A549 (cell line): ENCODE measurements at regions not wholly inside any gene's neighbourhood (a gene's known extent, or its start where the extent isn't known, plus 50 kb on each side); places are given as distances from the start of the nearest gene placed in this dataset.

Experiments used
- ATAC-seq, 2 experiments: fragments of 200-7000 bp in 1 of 2; fragments of >200 bp in 1 of 2; cut with Nextera tagmentation in 1 of 2; cut with Tn5 transposase in 1 of 2; 3 replicates each; pipeline versions ENCODE4 v1.8.0 to v1.9.1; 2018 to 2020; ENCODE audit warnings: mild to moderate bottlenecking in 1 of 2, moderate library complexity in 1 of 2
- CTCF ChIA-PET: fragments of 300-600 bp; sonication (Branson Sonifier 250); formaldehyde crosslinking; extraction: SDS; loops from one replicate; lab custom pipeline; 2021; ENCODE audit warnings: antibody characterized with exemption, inconsistent platforms; lab: Yijun Ruan, JAX
- POLR2A ChIA-PET: fragments of 350-600 bp; formaldehyde crosslinking; extraction: SDS; loops from one replicate; lab custom pipeline; 2021; ENCODE audit warnings: antibody characterized with exemption, inconsistent platforms; lab: Yijun Ruan, JAX
- DNase-seq, 2 experiments: peaks; one replicate each; pipeline versions ENCODE4 v3.0.0 to v3.0.0-alpha.2; 2011 to 2016; ENCODE audit warnings: low read depth in 1 of 2, low spot score in 1 of 2
- FAIRE-seq: peaks from 2 replicates; lab custom pipeline; 2011; peaks lifted over from hg19 to GRCh38; lab: Jason Lieb, UNC
- H3K27ac ChIP-seq, 2 experiments: fragments of >200 bp; sonication (Bioruptor Twin); formaldehyde crosslinking; 3 replicates each; pipeline ENCODE4 v1.5.1; 2016 to 2017
- H3K4me1 ChIP-seq: fragments of >200 bp; sonication (Bioruptor Twin); formaldehyde crosslinking; 3 replicates; pipeline ENCODE4 v1.6.1; 2016
- H3K4me2 ChIP-seq: fragments of >200 bp; sonication (Bioruptor Twin); formaldehyde crosslinking; 3 replicates; pipeline ENCODE4 v1.6.1; 2016
- H3K4me3 ChIP-seq: fragments of >200 bp; sonication (Bioruptor Twin); formaldehyde crosslinking; 3 replicates; pipeline ENCODE4 v1.5.1; 2016
- H3K9me3 ChIP-seq: fragments of >200 bp; sonication (Bioruptor Twin); formaldehyde crosslinking; 3 replicates; pipeline ENCODE4 v1.6.1; 2016
- BCL3 ChIP-seq: fragments of >200 bp; sonication (Bioruptor Twin); formaldehyde crosslinking; IDR thresholded peaks from 3 replicates; pipeline ENCODE4 v1.6.1; 2016
- CBX2 ChIP-seq: fragments of 200-600 bp; sonication (generic); IDR thresholded peaks from 2 replicates; pipeline ENCODE4 v1.6.1; 2016; ENCODE audit warnings: low read depth, mild to moderate bottlenecking, borderline replicate concordance
- CBX8 ChIP-seq: fragments of 200-600 bp; sonication (generic); IDR thresholded peaks from 2 replicates; pipeline ENCODE4 v1.6.1; 2016
- CEBPB ChIP-seq, 2 experiments: fragments of >200 bp in 1 of 2; sonication (Bioruptor Twin) in 1 of 2; formaldehyde crosslinking in 1 of 2; IDR thresholded peaks; 2 replicates each; pipeline ENCODE4 v1.6.1; 2012 to 2016
- CHD2 ChIP-seq: fragments of 150-350 bp; IDR thresholded peaks from 2 replicates; pipeline ENCODE4 v1.6.1; 2014; ENCODE audit warnings: low read length; ENCODE audit not compliant: partially characterized antibody
- EHF ChIP-seq: fragments of 250-450 bp; sonication (Bioruptor Pico); IDR thresholded peaks from 2 replicates; pipeline ENCODE4 v1.5.0; 2020; ENCODE audit warnings: mild to moderate bottlenecking
- ELK1 ChIP-seq: fragments of 150-350 bp; IDR thresholded peaks from 2 replicates; pipeline ENCODE4 v1.6.1; 2014; ENCODE audit warnings: low read depth, mild to moderate bottlenecking, low read length
- EP300 ChIP-seq, 2 experiments: fragments of >200 bp; sonication (Bioruptor Twin); formaldehyde crosslinking; IDR thresholded peaks; 2 replicates in 1 of 2; 3 replicates in 1 of 2; pipeline ENCODE4 v1.6.1; 2016 to 2017
- ESRRA ChIP-seq: fragments of 150-350 bp; IDR thresholded peaks from 2 replicates; pipeline ENCODE4 v1.6.1; 2014; ENCODE audit warnings: mild to moderate bottlenecking, low read length, borderline replicate concordance
- FOSB ChIP-seq: fragments of 250-450 bp; sonication (Bioruptor Pico); IDR thresholded peaks from 2 replicates; pipeline ENCODE4 v1.5.0; 2020; ENCODE audit warnings: mild to moderate bottlenecking, moderate library complexity
- FOXS1 ChIP-seq: fragments of 250-450 bp; sonication (Bioruptor Pico); IDR thresholded peaks from 2 replicates; pipeline ENCODE4 v1.5.0; 2020; ENCODE audit warnings: mild to moderate bottlenecking, moderate library complexity
- GATA3 ChIP-seq: IDR thresholded peaks from 2 replicates; pipeline ENCODE4 v1.6.1; 2012; ENCODE audit warnings: borderline replicate concordance
- HDAC2 ChIP-seq: fragments of 200-600 bp; sonication (generic); IDR thresholded peaks from 2 replicates; pipeline ENCODE4 v1.6.1; 2016
- HMGXB4 ChIP-seq: fragments of 250-450 bp; sonication (Bioruptor Pico); IDR thresholded peaks from 2 replicates; pipeline ENCODE4 v1.5.0; 2021; ENCODE audit warnings: mild to moderate bottlenecking, moderate library complexity, borderline replicate concordance
- HOXB13 ChIP-seq: fragments of 250-450 bp; sonication (Bioruptor Pico); IDR thresholded peaks from 2 replicates; pipeline ENCODE4 v1.5.0; 2020; ENCODE audit warnings: low read depth, mild to moderate bottlenecking, moderate library complexity
- HOXB5 ChIP-seq: fragments of 250-450 bp; sonication (Bioruptor Pico); IDR thresholded peaks from 2 replicates; pipeline ENCODE4 v1.5.0; 2020; ENCODE audit warnings: mild to moderate bottlenecking, moderate library complexity
- KDM1A ChIP-seq: fragments of 200-600 bp; sonication (generic); IDR thresholded peaks from 2 replicates; pipeline ENCODE4 v1.6.1; 2016; ENCODE audit warnings: low read depth, mild to moderate bottlenecking
- MAFK ChIP-seq: fragments of 450-650 bp; IDR thresholded peaks from 2 replicates; pipeline ENCODE4 v1.6.1; 2014; ENCODE audit not compliant: partially characterized antibody
- MYC ChIP-seq: IDR thresholded peaks from 2 replicates; pipeline ENCODE4 v1.6.1; 2012; ENCODE audit warnings: mild to moderate bottlenecking, inconsistent platforms, low read length, improper control_type of control experiment, borderline replicate concordance
- NFE2L2 ChIP-seq: fragments of 150-350 bp; conservative IDR thresholded peaks from 2 replicates; pipeline ENCODE4 v1.6.1; 2014; ENCODE audit warnings: low read length
- NPAS2 ChIP-seq: fragments of 250-450 bp; sonication (Bioruptor Pico); IDR thresholded peaks from 2 replicates; pipeline ENCODE4 v1.8.0; 2022; ENCODE audit warnings: mild to moderate bottlenecking, moderate library complexity, borderline replicate concordance
- NR3C1 ChIP-seq: fragments of >200 bp; sonication (Bioruptor Twin); formaldehyde crosslinking; IDR thresholded peaks from 3 replicates; pipeline ENCODE4 v1.6.1; 2017
- POLR2A ChIP-seq: IDR thresholded peaks from 2 replicates; pipeline ENCODE4 v1.6.1; 2012; ENCODE audit warnings: mild to moderate bottlenecking, low read length
- POLR2AphosphoS2 ChIP-seq: conservative IDR thresholded peaks from 2 replicates; pipeline ENCODE4 v1.6.1; 2012; ENCODE audit warnings: low read length, improper control_type of control experiment, inconsistent platforms
- RAD21 ChIP-seq, 2 experiments: fragments of >200 bp in 1 of 2; sonication (Bioruptor Twin) in 1 of 2; formaldehyde crosslinking in 1 of 2; IDR thresholded peaks in 1 of 2; conservative IDR thresholded peaks in 1 of 2; 2 replicates in 1 of 2; 3 replicates in 1 of 2; pipeline ENCODE4 v1.6.1; 2012 to 2018; ENCODE audit warnings: inconsistent platforms in 1 of 2
- RCOR1 ChIP-seq: fragments of 150-350 bp; IDR thresholded peaks from 2 replicates; pipeline ENCODE4 v1.6.1; 2014; ENCODE audit warnings: antibody characterized with exemption, low read length, low read depth
- SREBF2 ChIP-seq: fragments of 450-650 bp; IDR thresholded peaks from 2 replicates; pipeline ENCODE4 v1.6.1; 2014; ENCODE audit warnings: mild to moderate bottlenecking, moderate library complexity
- TP53 ChIP-seq: fragments of 250-450 bp; sonication (Bioruptor Pico); IDR thresholded peaks from 2 replicates; pipeline ENCODE4 v1.5.0; 2021; ENCODE audit warnings: mild to moderate bottlenecking, moderate library complexity
- USF2 ChIP-seq: fragments of 450-650 bp; IDR thresholded peaks from 2 replicates; pipeline ENCODE4 v1.6.1; 2014; ENCODE audit warnings: antibody characterized with exemption
- ZC3H11A ChIP-seq: fragments of 450-650 bp; IDR thresholded peaks from 2 replicates; pipeline ENCODE4 v1.6.1; 2014; ENCODE audit warnings: antibody characterized with exemption, mild to moderate bottlenecking
- ZFP36 ChIP-seq: fragments of 450-650 bp; IDR thresholded peaks from 2 replicates; pipeline ENCODE4 v1.6.1; 2014; ENCODE audit warnings: borderline replicate concordance; ENCODE audit not compliant: partially characterized antibody
- ZNF302 ChIP-seq: fragments of 250-450 bp; sonication (Bioruptor Pico); IDR thresholded peaks from 2 replicates; pipeline ENCODE4 v1.9.0; 2021; ENCODE audit warnings: inconsistent platforms, mild to moderate bottlenecking, moderate library complexity
- ZSCAN20 ChIP-seq: fragments of 250-450 bp; sonication (Bioruptor Pico); IDR thresholded peaks from 2 replicates; pipeline ENCODE4 v1.8.0; 2022; ENCODE audit warnings: mild to moderate bottlenecking, moderate library complexity
- WGBS: methylation state at CpG from one replicate; pipeline ENCODE4 v1.1.6; 2017; ENCODE audit errors: missing lambda C conversion rate; 5-methylcytosine and 5-hydroxymethylcytosine counted together

GRCh38 chr10:85402541-85402940 is 964.1 kb downstream of the GRID1 start:
- CTCF ChIA-PET: no interaction called here
- FAIRE-seq: no peak
- POLR2A ChIA-PET: no interaction called here

GRCh38 chr10:85407088-85407487 is 959.5 kb downstream of the GRID1 start:
- CTCF ChIA-PET: no interaction called here
- no peak for TF ChIP-seq RAD21 (conservative IDR thresholded peaks at IDR 0.05 in 1 of 2, IDR thresholded peaks at IDR 0.05 in 1 of 2)
- TF ChIP-seq CEBPB (IDR thresholded peaks at IDR 0.05): no peak
- TF ChIP-seq POLR2A: no peak
- TF ChIP-seq HDAC2: no peak
- TF ChIP-seq FOSB (CRISPR knock-in tag): no peak
- TF ChIP-seq FOXS1 (CRISPR knock-in tag): no peak
- TF ChIP-seq RCOR1: no peak
- no peak for TF ChIP-seq NR3C1
- TF ChIP-seq EHF (CRISPR knock-in tag): no peak
- TF ChIP-seq BCL3: no peak
- TF ChIP-seq ZC3H11A: no peak
- TF ChIP-seq NFE2L2: no peak
- no peak for TF ChIP-seq POLR2AphosphoS2
- TF ChIP-seq CBX8: no peak
- no peak for TF ChIP-seq KDM1A
- TF ChIP-seq EP300 (IDR thresholded peaks at IDR 0.05): no peak
- TF ChIP-seq CHD2: no peak
- H3K9me3 ChIP-seq: no peaks in the 10 kb centered on the region
- no peak for ATAC-seq
- POLR2A ChIA-PET: no interaction called here
- 13% methylated on average over 3 of the region's 3 CpGs for WGBS
- H3K27ac ChIP-seq: no peak overlapping the region
- H3K4me3 ChIP-seq: no peak overlapping the region
- DNase-seq: no peak
- no peak for FAIRE-seq
- H3K4me1 ChIP-seq: no peaks in the 10 kb centered on the region
- H3K4me2 ChIP-seq: no peak overlapping the region

More at GRCh38 chr10:85402541-85402940, 964.1 kb downstream of the GRID1 start:
- Histone ChIP-seq H3K4me3 (no peak overlapping the region), H3K27ac (no peak overlapping the region), H3K4me2 (no peak overlapping the region), H3K4me1 (no peaks in the 10 kb centered on the region), H3K9me3 (no peaks in the 10 kb centered on the region)
- 55% methylated on average over 1 of the region's 1 CpG for WGBS
- TF ChIP-seq CBX8: no peak
- no peak for TF ChIP-seq NPAS2 (CRISPR knock-in tag)
- TF ChIP-seq ZFP36: no peak
- no peak for TF ChIP-seq MYC
- TF ChIP-seq USF2: no peak
- TF ChIP-seq CBX2: no peak
- no peak for TF ChIP-seq NR3C1
- no peak for TF ChIP-seq HOXB5 (CRISPR knock-in tag)
- no peak for ATAC-seq
- DNase-seq: no peak

GRCh38 chr10:85408388-85408787 is 958.2 kb downstream of the GRID1 start:
- no peak for DNase-seq
- Histone ChIP-seq H3K4me3 (no peak overlapping the region), H3K27ac (no peak overlapping the region), H3K4me2 (no peak overlapping the region), H3K9me3 (no peaks in the 10 kb centered on the region), H3K4me1 (no peaks in the 10 kb centered on the region)
- ChIA-PET CTCF (no interaction called here), POLR2A (no interaction called here)
- WGBS: 60% methylated on average over 3 of the region's 3 CpGs
- no peak for ATAC-seq
- TF ChIP-seq HMGXB4 (CRISPR knock-in tag) (no peak), ZC3H11A (no peak), ZSCAN20 (CRISPR knock-in tag) (no peak), RAD21 (conservative IDR thresholded peaks at IDR 0.05 in 1 of 2, IDR thresholded peaks at IDR 0.05 in 1 of 2) (no peak), GATA3 (no peak), TP53 (CRISPR knock-in tag) (no peak), SREBF2 (no peak), ESRRA (no peak), NFE2L2 (no peak), RCOR1 (no peak), MYC (no peak), HOXB13 (CRISPR knock-in tag) (no peak), MAFK (no peak), ZNF302 (CRISPR knock-in tag) (no peak), ELK1 (no peak)
- FAIRE-seq: no peak
